Osteocyte (in vitro differentiated cells): ENCODE measurements at regions not wholly inside any gene's neighbourhood (a gene's known extent, or its start where the extent isn't known, plus 50 kb on each side); places are given as distances from the start of the nearest gene placed in this dataset.
"Not testable (repeated sequence)": the region's sequence is repeated elsewhere in the genome, so short reads cannot be mapped to it uniquely, and the experiment has no call there.

Experiments used
- DNase-seq: peaks from one replicate; pipeline ENCODE4 v3.0.0; 2021; ENCODE audit warnings: mixed read lengths; ENCODE audit not compliant: unreplicated experiment; ENCODE audit errors: extremely low spot score
- H3K27ac Mint-ChIP-seq: one replicate; pipeline ENCODE4 v1.8.0; 2021; ENCODE audit warnings: mild to moderate bottlenecking, mixed read lengths; ENCODE audit not compliant: unreplicated experiment
- H3K27me3 Mint-ChIP-seq: one replicate; pipeline ENCODE4 v1.8.0; 2021; ENCODE audit warnings: mixed read lengths; ENCODE audit not compliant: unreplicated experiment
- H3K36me3 Mint-ChIP-seq: one replicate; pipeline ENCODE4 v1.8.0; 2021; ENCODE audit warnings: mixed read lengths; ENCODE audit not compliant: unreplicated experiment
- H3K4me1 Mint-ChIP-seq: one replicate; pipeline ENCODE4 v1.8.0; 2021; ENCODE audit warnings: mixed read lengths; ENCODE audit not compliant: unreplicated experiment
- H3K4me3 Mint-ChIP-seq: one replicate; pipeline ENCODE4 v1.8.0; 2021; ENCODE audit warnings: mild to moderate bottlenecking, moderate library complexity, mixed read lengths; ENCODE audit not compliant: unreplicated experiment
- H3K9me3 Mint-ChIP-seq: one replicate; pipeline ENCODE4 v1.8.0; 2021; ENCODE audit warnings: mixed read lengths; ENCODE audit not compliant: unreplicated experiment
- CTCF ChIP-seq: fragments of 200-600 bp; sonication (generic); IDR thresholded peaks from 2 replicates; pipeline ENCODE4 v1.5.0; 2021; ENCODE audit warnings: antibody characterized with exemption, mild to moderate bottlenecking, moderate library complexity

- DNase-seq, result no peak
- Mint-ChIP-seq H3K4me3 (no peak overlapping the region), H3K36me3 (no peaks in the 10 kb centered on the region), H3K4me1 (peaks cover 4% of the 10 kb centered on the region), H3K27ac (no peak overlapping the region), H3K27me3 (no peaks in the 10 kb centered on the region), H3K9me3 (no peaks in the 10 kb centered on the region)
- no peak for TF ChIP-seq CTCF
These were observed 1015.6 kb downstream of the PLA2G4A start for GRCh38 chr1:187844313-187844712.

DNA sequence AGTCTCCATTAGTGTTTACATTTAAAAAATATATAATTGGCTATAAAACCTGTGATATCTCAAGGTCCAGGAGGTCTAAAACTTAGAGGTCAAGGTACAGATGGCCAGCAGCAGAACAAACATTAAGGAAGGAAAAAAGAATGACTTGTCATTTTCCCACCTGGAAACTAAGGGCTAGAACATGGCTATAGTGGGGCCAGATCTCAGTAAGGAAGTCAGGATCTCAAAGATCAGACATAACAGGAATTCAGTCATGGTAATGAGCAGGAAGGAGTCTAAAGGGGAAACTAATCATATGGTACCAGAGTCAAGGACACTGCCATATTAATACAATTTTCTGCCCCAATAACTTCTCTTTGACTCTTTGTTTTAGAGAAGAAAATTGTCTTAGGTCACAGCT lies 1018.8 kb downstream of the PLA2G4A start:
- TF ChIP-seq CTCF, result no peak
- Mint-ChIP-seq H3K4me1 (peaks cover 4% of the 10 kb centered on the region), H3K36me3 (no peaks in the 10 kb centered on the region), H3K27me3 (no peaks in the 10 kb centered on the region), H3K27ac (no peak overlapping the region), H3K9me3 (no peaks in the 10 kb centered on the region), H3K4me3 (no peak overlapping the region)
- no peak for DNase-seq

GRCh38 chr1:187848321-187848720 lies 1019.6 kb downstream of the PLA2G4A start:
- DNase-seq, result no peak
- no peaks in the 10 kb centered on the region for H3K36me3 Mint-ChIP-seq
- H3K4me3 Mint-ChIP-seq, result no peak overlapping the region
- H3K27me3 Mint-ChIP-seq, result no peaks in the 10 kb centered on the region
- no peaks in the 10 kb centered on the region for H3K9me3 Mint-ChIP-seq
- no peak overlapping the region for H3K27ac Mint-ChIP-seq
- TF ChIP-seq CTCF, result no peak
- peaks cover 4% of the 10 kb centered on the region for H3K4me1 Mint-ChIP-seq

GRCh38 chr1:187850146-187850545 lies 1021.4 kb downstream of the PLA2G4A start:
- H3K4me3 Mint-ChIP-seq, DNase-seq, H3K4me1 Mint-ChIP-seq, H3K36me3 Mint-ChIP-seq, H3K9me3 Mint-ChIP-seq, H3K27me3 Mint-ChIP-seq, H3K27ac Mint-ChIP-seq: not testable (repeated sequence)

DNA sequence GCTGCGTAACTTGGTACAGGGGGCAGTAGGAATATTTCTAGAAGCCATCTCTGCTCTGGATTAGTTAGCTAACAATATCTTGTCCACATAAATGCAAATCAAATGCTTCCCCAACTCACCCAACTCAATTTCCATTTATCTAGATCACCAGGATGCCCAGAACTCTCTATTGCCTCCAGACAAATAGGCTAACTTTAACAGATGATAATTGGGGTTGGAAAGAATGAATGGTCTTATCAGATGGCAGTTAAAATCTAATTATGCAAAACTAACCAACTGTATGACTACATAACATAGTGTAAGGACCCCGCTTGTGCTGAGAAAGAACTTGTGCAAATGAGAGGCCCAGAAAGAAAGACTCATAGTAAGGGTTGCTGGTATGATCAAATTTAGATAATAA lies 1024.8 kb downstream of the PLA2G4A start:
- DNase-seq, result no peak
- Mint-ChIP-seq H3K36me3 (no peaks in the 10 kb centered on the region), H3K9me3 (peaks cover 5% of the 10 kb centered on the region), H3K4me3 (no peak overlapping the region), H3K27me3 (no peaks in the 10 kb centered on the region), H3K4me1 (no peaks in the 10 kb centered on the region), H3K27ac (no peak overlapping the region)
- TF ChIP-seq CTCF, result no peak

DNA sequence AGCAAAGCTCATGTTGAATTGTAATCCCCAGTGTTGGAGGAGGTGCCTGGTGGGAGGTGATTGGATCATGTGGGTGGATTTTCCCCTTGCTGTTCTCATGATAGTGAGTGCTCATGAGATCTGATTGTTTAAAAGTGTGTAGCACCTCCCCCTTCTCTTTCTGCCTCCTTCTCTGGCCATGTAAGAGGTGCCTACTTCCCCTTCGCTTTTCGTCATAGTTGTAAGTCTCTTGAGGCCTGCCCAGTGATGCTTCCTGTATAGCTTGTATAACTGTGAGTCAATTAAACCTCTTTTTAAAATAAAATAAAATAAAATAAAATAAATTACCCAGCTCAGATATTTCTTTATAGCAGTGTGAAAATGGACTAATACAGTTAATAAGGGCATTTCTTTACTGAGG lies 1025.7 kb downstream of the PLA2G4A start:
- no peak for DNase-seq
- H3K4me1 Mint-ChIP-seq, result no peaks in the 10 kb centered on the region
- no peaks in the 10 kb centered on the region for H3K36me3 Mint-ChIP-seq
- H3K27me3 Mint-ChIP-seq, result no peaks in the 10 kb centered on the region
- peaks cover 9% of the 10 kb centered on the region for H3K9me3 Mint-ChIP-seq
- H3K4me3 Mint-ChIP-seq, result no peak overlapping the region
- no peak for TF ChIP-seq CTCF
- H3K27ac Mint-ChIP-seq, result no peak overlapping the region
